GM13976 (cell line): ENCODE measurements at regions not wholly inside any gene's neighbourhood (a gene's known extent, or its start where the extent isn't known, plus 50 kb on each side); places are given as distances from the start of the nearest gene placed in this dataset.

ENCODE experiments used
- DNase-seq: peaks from one replicate; pipeline ENCODE4 v3.0.0; 2012; ENCODE audit warnings: low spot score
- in situ Hi-C: fragments of 300-500 bp; cut with MboI; formaldehyde crosslinking; loops from one replicate; pipeline ENCODE4 v1.12.0; 2022; ENCODE audit warnings: low sequenced_read_pairs, mixed read lengths, inconsistent platforms; ENCODE audit not compliant: unreplicated experiment
- TF ChIP-seq, protein P1 (sequence below): IDR thresholded peaks from 2 replicates; pipeline ENCODE4 v1.5.1; 2012; ENCODE audit warnings: borderline replicate concordance, mild to moderate bottlenecking; ENCODE audit not compliant: insufficient read depth; ENCODE audit errors: extremely low read depth, missing control alignments, control extremely low read depth

DNA sequence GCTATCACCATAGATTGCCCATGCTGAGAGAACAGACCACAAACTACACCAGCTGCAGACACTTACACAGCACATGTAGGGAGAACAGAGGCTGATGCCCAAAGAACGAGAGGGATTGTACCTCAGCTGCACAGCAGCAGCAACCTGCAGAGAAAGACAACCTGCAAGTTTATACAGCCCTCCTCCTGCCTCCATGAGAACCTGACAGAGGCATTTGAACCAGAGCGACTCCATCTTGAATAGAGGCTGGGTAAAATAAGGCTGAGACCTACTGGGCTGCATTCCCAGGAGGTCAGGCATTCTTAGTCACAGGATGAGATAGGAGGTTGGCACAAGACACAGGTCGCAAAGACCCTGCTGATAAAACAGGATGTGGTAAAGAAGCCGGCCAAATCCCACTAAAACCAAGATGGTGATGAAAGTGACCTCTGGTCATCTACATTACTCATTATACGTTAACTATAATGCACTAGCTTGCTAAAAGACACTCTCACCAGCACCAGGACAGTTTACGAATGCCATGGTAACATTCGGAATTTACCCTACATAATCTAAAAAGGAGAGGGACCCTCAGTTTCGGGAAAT lies 262.4 kb upstream of the HMGA2 start:
- no peak for DNase-seq
- TF ChIP-seq, protein P1, sequence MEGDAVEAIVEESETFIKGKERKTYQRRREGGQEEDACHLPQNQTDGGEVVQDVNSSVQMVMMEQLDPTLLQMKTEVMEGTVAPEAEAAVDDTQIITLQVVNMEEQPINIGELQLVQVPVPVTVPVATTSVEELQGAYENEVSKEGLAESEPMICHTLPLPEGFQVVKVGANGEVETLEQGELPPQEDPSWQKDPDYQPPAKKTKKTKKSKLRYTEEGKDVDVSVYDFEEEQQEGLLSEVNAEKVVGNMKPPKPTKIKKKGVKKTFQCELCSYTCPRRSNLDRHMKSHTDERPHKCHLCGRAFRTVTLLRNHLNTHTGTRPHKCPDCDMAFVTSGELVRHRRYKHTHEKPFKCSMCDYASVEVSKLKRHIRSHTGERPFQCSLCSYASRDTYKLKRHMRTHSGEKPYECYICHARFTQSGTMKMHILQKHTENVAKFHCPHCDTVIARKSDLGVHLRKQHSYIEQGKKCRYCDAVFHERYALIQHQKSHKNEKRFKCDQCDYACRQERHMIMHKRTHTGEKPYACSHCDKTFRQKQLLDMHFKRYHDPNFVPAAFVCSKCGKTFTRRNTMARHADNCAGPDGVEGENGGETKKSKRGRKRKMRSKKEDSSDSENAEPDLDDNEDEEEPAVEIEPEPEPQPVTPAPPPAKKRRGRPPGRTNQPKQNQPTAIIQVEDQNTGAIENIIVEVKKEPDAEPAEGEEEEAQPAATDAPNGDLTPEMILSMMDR = no peak
- in situ Hi-C loops = no loop called here

DNA sequence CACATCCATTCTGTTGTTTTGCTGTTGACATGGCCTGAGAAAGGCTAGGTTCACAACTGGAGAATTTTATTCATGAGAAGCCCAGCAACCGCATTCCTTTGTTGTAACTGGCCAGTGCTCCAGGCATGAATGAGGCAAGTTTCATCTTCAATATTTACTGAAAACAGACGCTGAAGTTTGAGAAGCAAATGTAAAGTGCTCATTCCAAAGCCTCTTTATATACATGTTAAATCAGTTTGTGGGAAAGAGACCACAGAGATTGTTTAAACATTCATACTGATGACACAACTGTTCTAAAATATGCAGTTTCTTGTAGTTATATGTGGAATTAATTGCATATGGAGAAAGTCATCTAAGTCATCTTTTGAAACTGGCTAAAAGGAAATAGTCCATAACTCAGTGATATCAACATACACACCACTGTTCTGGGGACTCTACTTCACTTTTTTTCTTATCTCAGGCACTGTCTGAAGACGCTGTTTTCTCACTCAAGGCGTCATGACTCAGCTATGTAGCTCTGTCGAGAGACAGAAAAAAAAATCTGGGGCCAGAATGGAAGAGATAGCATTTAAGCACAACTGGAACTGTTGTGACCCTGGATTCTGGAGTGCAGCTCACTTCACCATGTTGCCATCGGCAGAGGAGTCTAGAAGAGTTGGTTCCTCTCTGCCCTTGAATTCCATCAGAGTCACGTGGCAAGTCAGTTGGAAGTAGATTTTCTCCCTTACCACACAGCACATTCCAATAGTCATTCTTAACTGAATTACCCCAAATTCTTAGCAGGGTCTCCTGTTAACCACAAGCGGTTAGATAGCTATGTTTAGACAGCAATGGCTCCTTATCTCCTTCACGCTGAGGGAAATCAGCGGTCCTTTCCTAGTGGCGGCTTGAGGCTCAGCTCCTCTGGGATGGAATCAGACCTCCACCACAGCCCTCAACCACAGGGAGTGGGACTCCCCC lies 258.4 kb upstream of the HMGA2 start:
- DNase-seq = no peak
- TF ChIP-seq, protein P1 = no peak
- in situ Hi-C loops = no loop called here

DNA sequence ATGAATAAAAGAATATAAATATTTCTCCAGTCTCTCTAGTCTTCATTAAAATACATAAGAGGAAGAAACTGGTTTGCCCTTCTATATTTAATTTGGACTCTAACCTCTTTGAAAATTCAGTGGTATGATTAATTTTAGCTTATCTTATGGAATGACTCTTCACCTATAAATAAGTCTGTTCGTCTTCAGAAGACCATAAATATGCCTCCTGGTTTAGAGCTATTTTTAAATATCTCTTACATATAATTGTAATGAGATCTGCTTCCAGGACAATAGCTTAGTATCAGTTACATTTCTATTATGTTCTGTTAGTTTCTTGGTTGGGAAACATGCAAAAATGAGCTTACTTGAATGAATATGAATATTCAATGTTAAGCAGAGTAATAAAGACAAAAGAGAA lies 257.5 kb upstream of the HMGA2 start:
- DNase-seq = no peak
- in situ Hi-C loops = no loop called here
- TF ChIP-seq, protein P1 = no peak

DNA sequence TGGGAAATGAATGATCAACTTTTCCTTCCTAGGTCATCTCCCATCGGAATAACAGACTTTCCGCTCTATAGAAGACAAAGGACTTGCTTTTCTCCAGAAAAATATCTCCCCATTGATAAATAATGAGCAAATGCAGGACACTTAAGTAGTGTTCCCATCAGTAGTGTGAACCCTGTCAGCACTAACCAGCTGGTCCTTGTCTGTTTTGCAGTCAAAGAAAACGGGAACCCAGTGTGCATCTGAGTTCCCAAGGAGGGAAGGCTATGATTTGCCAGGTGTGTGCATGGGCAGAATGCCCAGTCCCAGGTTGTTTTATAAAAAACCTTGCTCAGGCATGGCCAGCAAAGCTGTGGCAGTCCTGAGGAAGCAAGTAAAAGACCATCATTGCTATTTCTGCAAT lies 256.5 kb upstream of the HMGA2 start:
- TF ChIP-seq, protein P1 = no peak
- in situ Hi-C loops = no loop called here
- no peak for DNase-seq

DNA sequence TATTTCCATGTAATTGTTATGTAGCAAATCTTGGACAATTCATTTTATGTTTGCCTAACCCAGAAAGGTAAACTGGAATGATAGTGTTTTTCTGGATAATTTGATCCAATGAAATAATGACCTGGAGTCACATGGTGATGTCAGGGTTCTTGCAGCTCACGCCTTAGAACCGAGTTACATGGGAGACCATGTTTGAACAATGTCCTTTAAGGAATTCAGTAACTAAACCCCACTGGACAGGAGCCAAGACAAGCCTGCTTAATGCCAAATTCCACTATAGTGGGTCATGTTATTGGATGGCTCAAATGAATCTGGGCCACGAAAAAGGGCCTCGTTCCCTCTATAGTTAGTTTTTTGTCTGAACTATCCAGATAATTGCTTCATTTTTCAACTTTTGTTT lies 255.8 kb upstream of the HMGA2 start:
- no peak for DNase-seq
- in situ Hi-C loops = no loop called here
- TF ChIP-seq, protein P1 = no peak

DNA sequence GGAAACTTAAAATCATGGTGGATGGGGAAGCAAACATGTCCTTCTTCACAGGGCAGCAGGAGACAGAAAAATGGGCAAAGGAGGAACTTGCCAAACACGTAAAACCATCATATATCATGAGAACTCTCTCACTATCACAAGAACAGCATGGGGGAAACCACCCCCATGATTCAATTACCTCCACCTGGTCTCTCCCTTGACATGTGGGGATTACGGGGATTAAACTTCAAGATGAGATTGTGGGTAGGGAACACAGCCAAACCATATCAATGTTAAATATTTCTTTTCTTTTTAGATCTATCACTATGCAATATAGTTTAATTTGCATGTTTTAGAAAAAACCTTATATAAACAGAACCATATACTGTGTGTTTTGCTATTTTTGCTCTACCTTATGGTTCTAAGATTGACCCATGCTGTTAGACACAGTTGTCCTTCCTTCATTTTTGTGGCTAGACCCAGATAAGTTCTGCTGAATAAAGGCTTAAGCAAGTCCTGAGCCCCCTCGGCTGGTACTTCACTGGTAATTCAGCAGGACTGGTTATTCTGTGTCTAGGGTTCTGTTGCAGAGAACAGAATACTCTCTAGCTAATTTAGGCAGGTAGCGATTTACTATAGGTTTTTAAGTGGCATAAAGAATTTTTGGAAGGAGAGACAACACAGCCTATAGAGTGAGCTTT lies 253.7 kb upstream of the HMGA2 start:
- TF ChIP-seq, protein P1 = no peak
- in situ Hi-C loops = no loop called here
- DNase-seq = no peak
